Osteocyte (in vitro differentiated cells): ENCODE measurements at regions not wholly inside any gene's neighbourhood (a gene's known extent, or its start where the extent isn't known, plus 50 kb on each side); places are given as distances from the start of the nearest gene placed in this dataset.

Source experiments
- DNase-seq: peaks from one replicate; pipeline ENCODE4 v3.0.0; 2021; ENCODE audit warnings: mixed read lengths; ENCODE audit not compliant: unreplicated experiment; ENCODE audit errors: extremely low spot score
- H3K27ac Mint-ChIP-seq: one replicate; pipeline ENCODE4 v1.8.0; 2021; ENCODE audit warnings: mild to moderate bottlenecking, mixed read lengths; ENCODE audit not compliant: unreplicated experiment
- H3K27me3 Mint-ChIP-seq: one replicate; pipeline ENCODE4 v1.8.0; 2021; ENCODE audit warnings: mixed read lengths; ENCODE audit not compliant: unreplicated experiment
- H3K36me3 Mint-ChIP-seq: one replicate; pipeline ENCODE4 v1.8.0; 2021; ENCODE audit warnings: mixed read lengths; ENCODE audit not compliant: unreplicated experiment
- H3K4me1 Mint-ChIP-seq: one replicate; pipeline ENCODE4 v1.8.0; 2021; ENCODE audit warnings: mixed read lengths; ENCODE audit not compliant: unreplicated experiment
- H3K4me3 Mint-ChIP-seq: one replicate; pipeline ENCODE4 v1.8.0; 2021; ENCODE audit warnings: mild to moderate bottlenecking, moderate library complexity, mixed read lengths; ENCODE audit not compliant: unreplicated experiment
- H3K9me3 Mint-ChIP-seq: one replicate; pipeline ENCODE4 v1.8.0; 2021; ENCODE audit warnings: mixed read lengths; ENCODE audit not compliant: unreplicated experiment
- CTCF ChIP-seq: fragments of 200-600 bp; sonication (generic); IDR thresholded peaks from 2 replicates; pipeline ENCODE4 v1.5.0; 2021; ENCODE audit warnings: antibody characterized with exemption, mild to moderate bottlenecking, moderate library complexity

GRCh38 chr11:91707652-91708482 lies 516.8 kb upstream of the FAT3 start:
- Mint-ChIP-seq H3K27me3 (no peaks in the 10 kb centered on the region), H3K4me3 (no peak overlapping the region), H3K36me3 (no peaks in the 10 kb centered on the region), H3K4me1 (no peaks in the 10 kb centered on the region), H3K9me3 (no peaks in the 10 kb centered on the region), H3K27ac (no peak overlapping the region)
- no peak for DNase-seq
- TF ChIP-seq CTCF: no peak

- Mint-ChIP-seq H3K4me3 (no peak overlapping the region), H3K4me1 (no peaks in the 10 kb centered on the region), H3K27ac (no peak overlapping the region), H3K36me3 (no peaks in the 10 kb centered on the region), H3K27me3 (no peaks in the 10 kb centered on the region), H3K9me3 (no peaks in the 10 kb centered on the region)
- TF ChIP-seq CTCF: no peak
- DNase-seq: no peak
Observed at GRCh38 chr11:91703042-91703441, 521.6 kb upstream of the FAT3 start.

- Mint-ChIP-seq H3K4me3 (no peak overlapping the region), H3K27ac (no peak overlapping the region), H3K27me3 (no peaks in the 10 kb centered on the region), H3K36me3 (no peaks in the 10 kb centered on the region), H3K9me3 (no peaks in the 10 kb centered on the region), H3K4me1 (no peaks in the 10 kb centered on the region)
- DNase-seq: no peak
- no peak for TF ChIP-seq CTCF
Observed at GRCh38 chr11:91700854-91701253, 523.8 kb upstream of the FAT3 start.

- H3K36me3 Mint-ChIP-seq: no peaks in the 10 kb centered on the region
- H3K4me1 Mint-ChIP-seq: no peaks in the 10 kb centered on the region
- H3K4me3 Mint-ChIP-seq: no peak overlapping the region
- DNase-seq: no peak
- no peaks in the 10 kb centered on the region for H3K9me3 Mint-ChIP-seq
- TF ChIP-seq CTCF: no peak
- H3K27me3 Mint-ChIP-seq: no peaks in the 10 kb centered on the region
- no peak overlapping the region for H3K27ac Mint-ChIP-seq
Observed at GRCh38 chr11:91698845-91699244, 525.8 kb upstream of the FAT3 start.

GRCh38 chr11:91694331-91694730 lies 530.3 kb upstream of the FAT3 start:
- no peak for TF ChIP-seq CTCF
- no peak for DNase-seq
- Mint-ChIP-seq H3K36me3 (no peaks in the 10 kb centered on the region), H3K9me3 (no peaks in the 10 kb centered on the region), H3K4me1 (no peaks in the 10 kb centered on the region), H3K27me3 (peaks cover 3% of the 10 kb centered on the region), H3K27ac (no peak overlapping the region), H3K4me3 (no peak overlapping the region)
